HepG2 (cell line): ENCODE measurements at regions not wholly inside any gene's neighbourhood (a gene's known extent, or its start where the extent isn't known, plus 50 kb on each side); places are given as distances from the start of the nearest gene placed in this dataset.

Experiments
- ATAC-seq: fragments of 200-7000 bp; cut with Tn5 transposase; 3 replicates; pipeline ENCODE4 v1.9.1; 2020; ENCODE audit warnings: mild to moderate bottlenecking, moderate library complexity
- BruUV-seq: library from RNA; stranded (reverse); fragments of 400-500 nt; replicated peaks from 2 replicates; lab custom pipeline; 2021; lab: Mats Ljungman, UMichigan
- CTCF ChIA-PET: fragments of 300-600 bp; formaldehyde crosslinking; extraction: SDS; loops from one replicate; lab custom pipeline; 2021; ENCODE audit warnings: low total read pairs, inconsistent platforms, low intra/inter-chr PET ratio; lab: Yijun Ruan, JAX
- POLR2A ChIA-PET: fragments of 350-600 bp; sonication (Branson Sonifier 250); formaldehyde crosslinking; loops from one replicate; lab custom pipeline; 2020; ENCODE audit warnings: antibody characterized with exemption, inconsistent platforms; lab: Yijun Ruan, JAX
- DNase-seq: peaks from one replicate; pipeline ENCODE4 v3.0.0-alpha.2; 2015; ENCODE audit warnings: low spot score
- FAIRE-seq: peaks from 3 replicates; lab custom pipeline; 2011; peaks lifted over from hg19 to GRCh38; lab: Jason Lieb, UNC
- H2AFZ ChIP-seq: one replicate; pipeline ENCODE4 v1.6.1; 2011; ENCODE audit warnings: low read length, inconsistent platforms
- H3K27ac ChIP-seq: fragments of 300-600 bp; 3 replicates; pipeline ENCODE4 v1.8.0; 2011; ENCODE audit warnings: mixed run types, mild to moderate bottlenecking, mixed read lengths, low read length, inconsistent platforms; ENCODE audit not compliant: insufficient read depth; ENCODE audit errors: extremely low read length
- H3K27me3 ChIP-seq, 2 experiments: fragments of 200-600 bp in 1 of 2; 2 replicates in 1 of 2; 3 replicates in 1 of 2; pipeline versions ENCODE4 v1.6.0 to v1.8.0; 2011; ENCODE audit warnings: low read length in 2 of 2, mild to moderate bottlenecking in 2 of 2, moderate library complexity in 2 of 2, inconsistent platforms in 1 of 2; ENCODE audit not compliant: insufficient read depth in 2 of 2, control insufficient read depth in 1 of 2
- H3K36me3 ChIP-seq, 2 experiments: fragments of 200-600 bp in 1 of 2; replicated peaks in 1 of 2; 2 replicates in 1 of 2; 3 replicates in 1 of 2; pipeline versions ENCODE4 v1.5.1 to v1.8.0; 2011; ENCODE audit warnings: low read length in 2 of 2, inconsistent platforms in 1 of 2; ENCODE audit not compliant: insufficient read depth in 2 of 2, control insufficient read depth in 1 of 2
- H3K4me1 ChIP-seq: 2 replicates; pipeline ENCODE4 v1.5.1; 2012; ENCODE audit warnings: low read length, inconsistent platforms; ENCODE audit not compliant: insufficient read depth
- H3K4me2 ChIP-seq: 2 replicates; pipeline ENCODE4 v1.6.0; 2011; ENCODE audit warnings: low read depth, low read length, inconsistent platforms
- H3K4me3 ChIP-seq, 3 experiments: fragments of 200-600 bp in 1 of 3; sonication (generic), shearing (Covaris generic) in 1 of 3; replicated peaks in 1 of 3; 2 replicates each; pipeline ENCODE4 v1.5.1; 2011 to 2016; ENCODE audit warnings: low read length in 3 of 3, inconsistent platforms in 2 of 3, low read depth in 2 of 3, mild to moderate bottlenecking in 2 of 3, control low read depth in 1 of 3, mixed read lengths in 1 of 3; ENCODE audit not compliant: insufficient read depth in 1 of 3
- H3K79me2 ChIP-seq: one replicate; pipeline ENCODE4 v1.6.1; 2011; ENCODE audit warnings: low read length, inconsistent platforms; ENCODE audit not compliant: insufficient read depth
- H3K9ac ChIP-seq: 2 replicates; pipeline ENCODE4 v1.6.0; 2011; ENCODE audit warnings: mild to moderate bottlenecking, low read depth, low read length, inconsistent platforms; ENCODE audit not compliant: insufficient read depth
- H3K9me3 ChIP-seq: 2 replicates; pipeline ENCODE4 v1.5.1; 2012; ENCODE audit warnings: mild to moderate bottlenecking, low read length
- H4K20me1 ChIP-seq: 2 replicates; pipeline ENCODE4 v1.6.0; 2011; ENCODE audit warnings: inconsistent platforms, mild to moderate bottlenecking, low read length, moderate library complexity; ENCODE audit not compliant: insufficient read depth
- DMAP1 ChIP-seq: IDR thresholded peaks from 2 replicates; pipeline ENCODE4 v1.6.1; 2016
- GPBP1L1 ChIP-seq: sonication (generic); formaldehyde crosslinking; IDR thresholded peaks from 2 replicates; pipeline ENCODE4 v1.5.0; 2020; ENCODE audit warnings: mild to moderate bottlenecking, missing genetic modification reagents
- POLR2AphosphoS5 ChIP-seq: IDR thresholded peaks from 2 replicates; pipeline ENCODE4 v1.6.1; 2012; ENCODE audit warnings: low read depth, low read length
- TP53 ChIP-seq: sonication (generic); formaldehyde crosslinking; conservative IDR thresholded peaks from 2 replicates; pipeline ENCODE4 v1.4.0; 2020; ENCODE audit warnings: missing genetic modification reagents
- ZBTB4 ChIP-seq: sonication (generic); formaldehyde crosslinking; IDR thresholded peaks from 2 replicates; pipeline ENCODE4 v1.4.0; 2020; ENCODE audit warnings: missing genetic modification reagents, mild to moderate bottlenecking, borderline replicate concordance
- ZNF18 ChIP-seq: sonication (generic); formaldehyde crosslinking; IDR thresholded peaks from 2 replicates; pipeline ENCODE4 v1.8.0; 2022; ENCODE audit warnings: mild to moderate bottlenecking, missing genetic modification reagents; ENCODE audit not compliant: insufficient replicate concordance
- WGBS: methylation state at CpG from one replicate; pipeline ENCODE4 v1.1.6; 2017; ENCODE audit warnings: low lambda C conversion rate; 5-methylcytosine and 5-hydroxymethylcytosine counted together
- in situ Hi-C: cut with HindIII; loops from 2 replicates; pipeline ENCODE4 v1.10.0; 2017; ENCODE audit warnings: low pct_unique_long_range_greater_than_20kb; ENCODE audit not compliant: extremely low pct_ligation_motif_present
- intact Hi-C: fragments of 100-400 bp; cut with micrococcal nuclease; formaldehyde crosslinking; loops from one replicate; pipeline ENCODE4 v1.10.0; 2022; ENCODE audit not compliant: unreplicated experiment

- TF ChIP-seq ZBTB4 (no peak), DMAP1 (CRISPR knock-in tag) (no peak), POLR2AphosphoS5 (no peak), ZNF18 (CRISPR knock-in tag) (no peak), GPBP1L1 (CRISPR knock-in tag) (no peak), TP53 (CRISPR knock-in tag) (no peak)
- TF ChIP-seq, all 625 proteins: peak for 0
- in situ Hi-C loops = no loop called here
- ATAC-seq (no peak), FAIRE-seq (no peak), DNase-seq (no peak)
- BruUV-seq = no TSS peak
- POLR2A ChIA-PET = no interaction called here
- Histone ChIP-seq H3K36me3 (no peaks in the 10 kb centered on the region), H3K27ac (no peak overlapping the region), H3K27me3 (no peaks in the 10 kb centered on the region), H3K9ac (no peak overlapping the region), H2AFZ (no peak overlapping the region), H3K4me2 (no peak overlapping the region), H3K79me2 (no peaks in the 10 kb centered on the region), H4K20me1 (no peaks in the 10 kb centered on the region), H3K4me3 (no peak overlapping the region), H3K9me3 (no peaks in the 10 kb centered on the region), H3K4me1 (no peaks in the 10 kb centered on the region)
- intact Hi-C loops = no loop called here
- WGBS = 0% methylated on average over 4 of the region's 5 CpGs
- CTCF ChIA-PET = no interaction called here
These were observed 72.3 kb upstream of the HRH2 start for GRCh38 chr5:175585567-175585966.
